Activated CD8-positive, alpha-beta T cell treated with anti-CD3 and anti-CD28 coated beads, Interleukin-2, amount 10 ng/mL, durations not matched to agents 7 days and 5 days (primary cell): ENCODE measurements at regions not wholly inside any gene's neighbourhood (a gene's known extent, or its start where the extent isn't known, plus 50 kb on each side); places are given as distances from the start of the nearest gene placed in this dataset.

ENCODE experiments used
- ATAC-seq: fragments of 150-1000 bp; cut with Tn5 transposase; one replicate; pipeline ENCODE4 v1.10.0; 2021; ENCODE audit warnings: moderate library complexity
- CTCF ChIA-PET: fragments of 350-600 bp; sonication (Branson Sonifier 250); formaldehyde crosslinking; loops from one replicate; lab custom pipeline; 2021; ENCODE audit warnings: antibody characterized with exemption; lab: Charles Lee
- POLR2A ChIA-PET: fragments of 350-600 bp; sonication (Branson Sonifier 250); formaldehyde crosslinking; loops from one replicate; lab custom pipeline; 2021; ENCODE audit warnings: antibody characterized with exemption; lab: Charles Lee
- DNase-seq: peaks from one replicate; pipeline ENCODE4 v3.0.0-alpha.2; 2020
- H3K27ac Mint-ChIP-seq: one replicate; pipeline ENCODE4 v1.8.0; 2021; ENCODE audit warnings: mild to moderate bottlenecking, mixed read lengths
- H3K27me3 Mint-ChIP-seq: one replicate; pipeline ENCODE4 v1.8.0; 2021; ENCODE audit warnings: low read depth, mixed read lengths
- H3K36me3 Mint-ChIP-seq: one replicate; pipeline ENCODE4 v1.8.0; 2021; ENCODE audit warnings: low read depth, mixed read lengths
- H3K4me1 Mint-ChIP-seq: one replicate; pipeline ENCODE4 v1.8.0; 2021; ENCODE audit warnings: low read depth, mixed read lengths
- H3K4me3 Mint-ChIP-seq: one replicate; pipeline ENCODE4 v1.8.0; 2021; ENCODE audit warnings: mild to moderate bottlenecking, mixed read lengths
- H3K9me3 Mint-ChIP-seq: one replicate; pipeline ENCODE4 v1.8.0; 2022; ENCODE audit warnings: mixed read lengths; ENCODE audit not compliant: insufficient read depth

DNA sequence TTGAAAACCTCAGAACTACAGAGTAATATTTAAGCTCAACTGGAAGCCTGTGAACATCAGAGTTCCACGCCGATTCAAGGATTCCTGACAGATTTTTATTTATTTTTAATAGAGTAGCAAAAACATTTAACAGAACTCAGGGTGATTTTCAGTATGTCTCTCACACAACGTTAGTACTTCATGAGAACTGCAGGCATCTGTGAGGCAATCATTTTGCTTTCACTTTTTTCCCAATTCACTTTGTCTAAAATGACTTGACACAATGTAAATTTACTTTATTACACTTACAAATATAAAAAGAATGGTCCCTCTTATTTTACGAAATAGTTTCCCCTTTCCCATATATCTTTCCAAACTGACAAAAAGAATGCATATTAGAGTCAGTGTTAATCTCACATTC, 869.5 kb upstream of the EPHA5 start:
- Mint-ChIP-seq H3K4me3 (no peak overlapping the region), H3K36me3 (no peaks in the 10 kb centered on the region), H3K9me3 (no peaks in the 10 kb centered on the region), H3K27me3 (no peaks in the 10 kb centered on the region), H3K27ac (no peak overlapping the region), H3K4me1 (no peaks in the 10 kb centered on the region)
- CTCF ChIA-PET, result no interaction called here
- DNase-seq, result no peak
- POLR2A ChIA-PET, result no interaction called here
- ATAC-seq, result no peak

DNA sequence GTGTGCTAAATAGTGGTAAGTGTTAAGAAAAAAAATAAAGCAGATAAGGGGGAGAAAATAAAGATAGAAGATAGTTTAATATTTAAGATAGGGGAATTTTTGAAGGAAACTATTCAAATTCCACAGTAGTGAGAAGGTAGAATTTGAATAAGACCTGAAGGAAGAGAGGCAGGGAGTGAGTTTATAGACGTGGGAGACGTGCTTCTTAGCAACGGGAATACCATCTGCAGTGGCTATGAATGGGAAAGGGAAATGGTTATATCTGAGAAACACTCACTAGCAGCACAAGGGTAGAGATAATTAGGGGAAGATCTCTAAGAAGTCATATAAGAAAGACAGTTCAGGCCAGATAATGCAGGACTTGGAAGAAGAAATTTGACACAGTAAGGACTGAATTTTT, 854.5 kb upstream of the EPHA5 start:
- POLR2A ChIA-PET, result no interaction called here
- DNase-seq (no peak), ATAC-seq (no peak)
- Mint-ChIP-seq H3K4me1 (no peaks in the 10 kb centered on the region), H3K27ac (no peak overlapping the region), H3K9me3 (no peaks in the 10 kb centered on the region), H3K36me3 (no peaks in the 10 kb centered on the region), H3K27me3 (no peaks in the 10 kb centered on the region), H3K4me3 (no peak overlapping the region)
- CTCF ChIA-PET, result no interaction called here

DNA sequence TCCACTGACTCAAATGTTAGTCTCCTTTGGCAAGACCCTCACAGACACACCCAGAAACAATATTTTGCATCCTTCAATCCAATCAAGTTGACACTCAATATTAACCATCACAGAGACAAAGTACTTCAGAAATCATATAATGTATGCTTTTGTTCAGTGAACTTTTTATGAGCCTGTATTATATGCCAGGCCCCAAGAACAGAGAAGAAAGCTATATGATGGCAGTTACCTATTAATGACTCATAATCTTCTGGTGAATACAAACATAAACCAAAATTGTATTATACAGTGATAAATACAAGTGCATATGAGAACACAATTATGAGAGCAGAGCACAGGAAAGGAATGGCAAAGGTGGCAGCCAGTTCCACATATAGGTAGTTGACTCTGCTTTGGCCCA, 852.0 kb upstream of the EPHA5 start:
- DNase-seq (no peak), ATAC-seq (no peak)
- Mint-ChIP-seq H3K9me3 (no peaks in the 10 kb centered on the region), H3K27ac (no peak overlapping the region), H3K36me3 (no peaks in the 10 kb centered on the region), H3K4me3 (no peak overlapping the region), H3K27me3 (no peaks in the 10 kb centered on the region), H3K4me1 (no peaks in the 10 kb centered on the region)
- ChIA-PET CTCF (no interaction called here), POLR2A (no interaction called here)

DNA sequence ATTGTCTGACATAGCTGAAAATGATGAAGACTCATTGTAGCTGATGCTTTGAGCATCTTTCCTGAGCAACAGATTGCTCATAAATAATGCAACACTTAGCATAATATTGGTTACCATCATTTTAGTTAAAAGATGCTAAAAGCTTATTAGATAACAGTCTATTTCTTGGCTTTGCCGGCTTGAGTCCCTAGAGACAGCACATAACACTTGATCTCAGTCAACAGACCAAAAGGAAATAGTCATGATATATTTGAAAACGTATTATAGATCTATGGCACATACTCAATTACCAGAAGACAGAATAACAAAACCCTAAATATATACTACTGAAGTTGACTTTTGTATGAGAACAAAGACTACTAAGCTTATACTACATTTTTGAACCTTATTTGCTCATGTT, 846.7 kb upstream of the EPHA5 start:
- DNase-seq (no peak), ATAC-seq (no peak)
- H3K4me1 Mint-ChIP-seq, result no peaks in the 10 kb centered on the region
- H3K27me3 Mint-ChIP-seq, result no peaks in the 10 kb centered on the region
- ChIA-PET POLR2A (no interaction called here), CTCF (no interaction called here)
- H3K36me3 Mint-ChIP-seq, result no peaks in the 10 kb centered on the region
- no peaks in the 10 kb centered on the region for H3K9me3 Mint-ChIP-seq
- H3K27ac Mint-ChIP-seq, result no peak overlapping the region
- H3K4me3 Mint-ChIP-seq, result no peak overlapping the region

DNA sequence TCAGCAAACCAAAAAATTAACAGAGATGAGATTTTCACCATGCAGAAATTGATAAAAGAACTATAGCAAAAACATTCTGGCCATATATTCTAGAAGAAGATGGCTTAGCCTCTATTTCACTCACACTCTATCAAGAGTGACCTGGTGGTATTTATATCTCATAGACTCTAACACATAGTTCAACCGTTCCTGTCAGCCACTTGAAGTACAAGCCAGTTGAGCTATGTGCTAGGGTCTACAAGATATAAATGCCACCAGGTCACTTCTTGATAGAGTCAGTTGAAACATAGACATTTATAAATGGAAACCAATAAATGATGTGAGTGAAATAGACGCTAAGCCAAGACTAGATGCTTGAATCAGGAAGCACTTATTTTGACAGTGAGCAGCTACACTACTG, 836.7 kb upstream of the EPHA5 start:
- ATAC-seq, result no peak
- CTCF ChIA-PET, result interaction anchor here (1.2 kb wide), 1 partner anchor 25 kb away, joined by 3 read pairs; no protein-coding TSS in a partner anchor
- Mint-ChIP-seq H3K4me1 (no peaks in the 10 kb centered on the region), H3K36me3 (no peaks in the 10 kb centered on the region), H3K4me3 (no peak overlapping the region), H3K9me3 (peaks cover 4% of the 10 kb centered on the region), H3K27me3 (no peaks in the 10 kb centered on the region), H3K27ac (no peak overlapping the region)
- POLR2A ChIA-PET, result no interaction called here
- DNase-seq, result no peak

DNA sequence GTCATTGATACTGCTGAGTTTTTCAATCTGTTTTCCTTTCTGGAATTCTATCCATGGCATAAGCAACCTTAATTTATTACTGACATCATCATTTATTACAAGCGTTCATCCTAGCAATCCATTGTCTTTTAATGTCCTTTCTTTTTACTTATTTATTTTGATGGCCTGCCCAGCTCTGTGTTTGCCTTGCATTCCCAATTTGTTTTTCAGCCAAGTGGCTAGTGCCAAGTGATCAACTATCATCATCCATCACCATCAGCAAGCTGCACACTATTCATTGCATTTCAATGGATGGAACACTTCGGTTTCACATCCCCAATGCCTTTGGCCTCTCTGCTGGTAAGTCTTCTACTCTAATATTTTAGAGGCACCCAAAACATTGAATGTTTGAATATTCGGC, 831.7 kb upstream of the EPHA5 start:
- ChIA-PET CTCF (no interaction called here), POLR2A (no interaction called here)
- DNase-seq (no peak), ATAC-seq (no peak)
- H3K36me3 Mint-ChIP-seq, result no peaks in the 10 kb centered on the region
- H3K4me3 Mint-ChIP-seq, result no peak overlapping the region
- H3K9me3 Mint-ChIP-seq, result peaks cover 4% of the 10 kb centered on the region
- H3K27me3 Mint-ChIP-seq, result no peaks in the 10 kb centered on the region
- H3K4me1 Mint-ChIP-seq, result no peaks in the 10 kb centered on the region
- H3K27ac Mint-ChIP-seq, result no peak overlapping the region

DNA sequence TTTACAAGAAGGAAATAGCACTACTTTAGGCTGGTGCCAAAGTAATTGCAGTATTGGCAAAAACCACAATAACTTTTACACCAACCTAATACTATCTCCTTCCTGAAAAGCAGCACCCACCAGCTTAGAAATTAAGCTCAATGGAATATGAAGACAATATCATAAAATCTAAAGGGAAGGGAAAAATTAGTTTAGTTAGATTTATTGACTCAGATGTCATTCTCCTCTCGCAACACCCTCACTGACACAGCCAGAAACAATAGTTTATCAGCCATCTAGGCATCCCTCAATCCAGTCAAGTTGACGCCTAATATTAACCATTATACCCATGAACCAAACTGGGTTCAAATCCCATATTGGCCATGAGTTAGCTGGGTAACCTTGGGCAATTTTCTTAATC, 820.4 kb upstream of the EPHA5 start:
- CTCF ChIA-PET, result no interaction called here

DNA sequence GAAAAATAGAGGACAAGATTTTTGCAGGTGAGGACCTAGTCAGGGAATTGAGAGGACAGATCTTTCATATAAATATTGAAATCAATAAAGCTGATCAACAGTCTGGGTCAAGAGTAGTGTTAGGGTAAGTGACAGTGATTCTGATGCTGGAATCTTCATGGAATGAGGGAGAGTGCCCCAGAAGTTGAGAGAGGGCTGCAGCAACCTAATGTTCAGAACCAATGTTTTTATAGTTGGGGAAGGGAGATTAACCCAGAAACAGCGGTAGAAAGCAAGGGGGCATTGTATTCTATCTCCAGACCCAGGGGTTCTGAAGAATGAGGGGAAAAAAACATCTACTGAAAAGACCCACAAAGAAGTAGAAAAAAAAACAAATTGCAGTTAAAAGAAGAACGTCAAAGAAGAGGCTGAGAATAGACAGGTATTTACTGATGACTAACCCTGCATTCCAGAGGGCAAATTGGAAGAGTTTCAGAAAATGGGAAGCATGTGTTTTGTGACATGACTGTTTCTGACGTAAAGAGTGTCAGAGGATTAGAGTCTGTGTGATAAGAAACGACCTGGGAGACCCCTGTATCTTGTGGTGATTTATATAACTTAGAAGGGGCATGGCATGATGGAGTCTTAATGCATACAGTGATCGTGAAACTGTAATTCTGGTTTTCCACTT, 819.6 kb upstream of the EPHA5 start:
- ChIA-PET POLR2A (no interaction called here), CTCF (no interaction called here)
- Mint-ChIP-seq H3K4me1 (no peaks in the 10 kb centered on the region), H3K27ac (no peak overlapping the region), H3K4me3 (no peak overlapping the region), H3K9me3 (peaks cover 11% of the 10 kb centered on the region), H3K36me3 (no peaks in the 10 kb centered on the region), H3K27me3 (no peaks in the 10 kb centered on the region)
- ATAC-seq (no peak), DNase-seq (no peak)

More for the DNA sequence above, 820.4 kb upstream of the EPHA5 start:
- H3K4me3 Mint-ChIP-seq, result no peak overlapping the region
- H3K4me1 Mint-ChIP-seq, result no peaks in the 10 kb centered on the region
- no peaks in the 10 kb centered on the region for H3K36me3 Mint-ChIP-seq
- no peaks in the 10 kb centered on the region for H3K27me3 Mint-ChIP-seq
- DNase-seq (no peak), ATAC-seq (no peak)
- POLR2A ChIA-PET, result no interaction called here
- H3K27ac Mint-ChIP-seq, result no peak overlapping the region
- H3K9me3 Mint-ChIP-seq, result peaks cover 7% of the 10 kb centered on the region

DNA sequence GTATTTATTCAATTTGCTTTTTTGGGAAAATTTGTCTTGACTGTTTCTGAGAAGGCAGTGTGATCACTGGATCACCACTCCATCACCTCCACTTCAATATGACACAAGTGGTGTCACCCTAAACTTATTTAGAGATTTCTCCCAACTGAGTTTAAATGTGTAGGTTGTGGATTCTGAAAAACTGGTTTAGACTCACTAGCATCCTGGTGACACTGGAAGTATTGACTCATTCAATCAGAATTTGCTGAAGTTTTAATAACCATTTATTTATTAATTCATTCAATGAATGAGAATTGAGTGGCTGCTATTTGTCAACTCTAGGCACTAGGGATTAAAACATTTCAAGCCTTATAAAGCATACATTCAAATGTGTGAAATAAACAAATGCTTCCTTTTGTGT, 819.1 kb upstream of the EPHA5 start:
- DNase-seq (no peak), ATAC-seq (no peak)
- POLR2A ChIA-PET, result no interaction called here
- Mint-ChIP-seq H3K27me3 (no peaks in the 10 kb centered on the region), H3K9me3 (peaks cover 11% of the 10 kb centered on the region), H3K36me3 (no peaks in the 10 kb centered on the region), H3K4me3 (no peak overlapping the region), H3K4me1 (no peaks in the 10 kb centered on the region), H3K27ac (no peak overlapping the region)
- CTCF ChIA-PET, result no interaction called here

DNA sequence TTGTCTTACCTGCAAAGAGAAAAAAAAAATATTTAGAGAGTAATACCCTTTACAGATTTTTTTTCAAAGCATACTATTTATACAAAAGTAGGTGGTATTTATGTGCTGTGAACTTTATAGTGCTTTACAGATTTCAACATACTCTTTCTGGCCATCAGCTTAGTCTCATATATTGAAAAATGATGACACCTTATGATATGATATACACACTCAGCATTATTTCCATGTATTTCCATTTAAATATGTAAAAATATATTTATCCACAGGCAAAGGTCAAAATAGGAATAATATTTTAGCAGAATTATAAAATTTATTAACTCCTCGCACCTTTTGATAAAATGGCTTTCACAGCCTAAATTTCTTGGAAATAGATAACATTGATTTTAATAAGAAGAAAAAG, 815.8 kb upstream of the EPHA5 start:
- no peak overlapping the region for H3K4me3 Mint-ChIP-seq
- no peaks in the 10 kb centered on the region for H3K27me3 Mint-ChIP-seq
- H3K27ac Mint-ChIP-seq, result no peak overlapping the region
- H3K9me3 Mint-ChIP-seq, result peaks cover 7% of the 10 kb centered on the region
- CTCF ChIA-PET, result no interaction called here
- no peak for DNase-seq
- H3K4me1 Mint-ChIP-seq, result no peaks in the 10 kb centered on the region
- POLR2A ChIA-PET, result no interaction called here
- no peaks in the 10 kb centered on the region for H3K36me3 Mint-ChIP-seq
- no peak for ATAC-seq

DNA sequence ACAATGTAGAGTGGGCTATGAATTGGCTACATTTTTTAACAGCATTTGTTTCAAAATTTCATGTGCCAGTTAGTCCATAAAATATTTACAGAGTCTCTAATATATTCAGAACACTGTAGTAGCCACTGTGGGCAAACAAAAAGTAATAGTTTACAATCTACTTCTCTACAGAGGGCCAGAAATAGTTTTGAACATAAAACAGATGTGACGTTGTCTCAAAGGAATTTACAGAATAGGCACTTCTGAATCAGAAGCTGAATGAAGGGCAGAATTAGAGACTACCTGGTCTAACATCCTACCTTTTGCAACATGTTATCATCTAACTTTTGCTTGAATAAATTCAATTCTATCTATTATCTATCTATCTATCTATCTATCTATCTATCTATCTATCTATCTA, 811.9 kb upstream of the EPHA5 start:
- DNase-seq, result no peak
- Mint-ChIP-seq H3K36me3 (no peaks in the 10 kb centered on the region), H3K4me3 (no peak overlapping the region), H3K4me1 (no peaks in the 10 kb centered on the region), H3K27ac (no peak overlapping the region), H3K9me3 (peaks cover 4% of the 10 kb centered on the region), H3K27me3 (no peaks in the 10 kb centered on the region)
- ChIA-PET POLR2A (no interaction called here), CTCF (interaction anchor here (1.3 kb wide), 1 partner anchor 25 kb away, joined by 3 read pairs; no protein-coding TSS in a partner anchor)
- no peak for ATAC-seq

DNA sequence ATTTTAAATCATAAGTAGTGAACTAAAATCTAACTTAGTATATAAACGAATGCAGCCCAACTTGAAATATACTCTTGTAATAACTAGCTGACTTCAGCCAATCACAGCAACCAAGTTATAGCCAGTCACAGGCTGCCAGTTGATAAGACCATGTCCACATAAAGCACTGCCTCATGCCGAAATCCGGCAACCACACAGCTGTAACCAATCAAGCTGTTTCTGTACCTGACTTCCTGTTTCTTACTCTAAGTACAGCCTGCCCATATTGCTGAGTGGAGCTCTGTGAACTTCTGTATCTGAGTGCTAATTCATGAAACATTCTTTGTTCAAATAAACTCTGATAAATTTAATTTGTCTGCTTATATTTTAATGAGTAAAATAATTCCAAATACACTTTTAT, 805.3 kb upstream of the EPHA5 start:
- Mint-ChIP-seq H3K36me3 (no peaks in the 10 kb centered on the region), H3K4me3 (no peak overlapping the region), H3K9me3 (no peaks in the 10 kb centered on the region), H3K4me1 (no peaks in the 10 kb centered on the region), H3K27me3 (no peaks in the 10 kb centered on the region), H3K27ac (no peak overlapping the region)
- ChIA-PET CTCF (no interaction called here), POLR2A (no interaction called here)
- ATAC-seq (no peak), DNase-seq (no peak)

DNA sequence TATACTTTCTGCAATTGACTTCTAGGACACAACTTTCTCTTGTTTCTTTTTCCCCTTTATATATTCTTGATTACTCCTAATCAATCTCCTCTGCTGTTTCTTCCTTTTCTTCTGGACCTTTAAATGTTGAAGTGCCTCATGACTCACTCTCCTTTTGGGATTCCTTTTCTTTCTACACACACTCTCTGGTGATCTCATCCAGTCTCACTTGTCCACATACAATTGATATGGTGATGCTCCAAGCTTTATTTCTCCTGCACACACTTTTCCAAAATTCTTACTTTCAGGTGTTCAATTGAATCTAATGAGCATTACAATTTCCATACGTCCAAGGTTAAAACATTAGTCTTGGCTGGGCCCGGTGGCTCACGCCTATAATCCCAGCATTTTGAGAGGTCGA, 794.8 kb upstream of the EPHA5 start:
- no peaks in the 10 kb centered on the region for H3K36me3 Mint-ChIP-seq
- H3K27me3 Mint-ChIP-seq, result no peaks in the 10 kb centered on the region
- no peak overlapping the region for H3K4me3 Mint-ChIP-seq
- ATAC-seq (no peak), DNase-seq (no peak)
- no peaks in the 10 kb centered on the region for H3K4me1 Mint-ChIP-seq
- no peaks in the 10 kb centered on the region for H3K9me3 Mint-ChIP-seq
- CTCF ChIA-PET, result no interaction called here
- no peak overlapping the region for H3K27ac Mint-ChIP-seq
- POLR2A ChIA-PET, result no interaction called here
